ENCODE measurements at regions not wholly inside any gene's neighbourhood (a gene's known extent, or its start where the extent isn't known, plus 50 kb on each side); places are given as distances from the start of the nearest gene placed in this dataset.

GRCh38 chr3:95246413-95246812, 1183.6 kb downstream of the NSUN3 start:
- Histone ChIP-seq H3K4me1 (ENCODE audit: control insufficient read depth, low read length) (no peaks in the 10 kb centered on the region), H3K4me2 (ENCODE audit: low read length) (no peak overlapping the region)

GRCh38 chr3:95254061-95254460, 1191.2 kb downstream of the NSUN3 start:
- no peaks in the 10 kb centered on the region for H3K9me3 ChIP-seq (ENCODE audit: control insufficient read depth, insufficient read depth, low read length)
- H3K27ac ChIP-seq (ENCODE audit: low read depth, low read length), result no peak overlapping the region
- H3K79me2 ChIP-seq (ENCODE audit: control insufficient read depth, low read length), result no peaks in the 10 kb centered on the region
- TF ChIP-seq EZH2phosphoT487 (IDR thresholded peaks at IDR 0.05; ENCODE audit: borderline replicate concordance, low read length), result no peak
- TF ChIP-seq CTCF (IDR thresholded peaks at IDR 0.05; ENCODE audit: low read depth, low read length, poor library complexity, severe bottlenecking), result no peak
- no peaks in the 10 kb centered on the region for H3F3A ChIP-seq (ENCODE audit: control insufficient read depth, insufficient read depth)
- H3K4me3 ChIP-seq (ENCODE audit: low read length), result no peak overlapping the region
- H3K4me1 ChIP-seq (ENCODE audit: control insufficient read depth, low read length), result no peaks in the 10 kb centered on the region
- no peaks in the 10 kb centered on the region for H3K27me3 ChIP-seq (ENCODE audit: control insufficient read depth, low read length)
- no peak overlapping the region for H3K4me2 ChIP-seq (ENCODE audit: low read length)
- H3K9me2 ChIP-seq (replicated peaks; ENCODE audit: control insufficient read depth, low read length), result no peaks in the 10 kb centered on the region
- no peaks in the 10 kb centered on the region for H4K20me1 ChIP-seq (ENCODE audit: control insufficient read depth, insufficient read depth, low read depth, low read length)
- no peaks in the 10 kb centered on the region for H3K36me3 ChIP-seq (ENCODE audit: control insufficient read depth, low read length)

More at GRCh38 chr3:95246413-95246812, 1183.6 kb downstream of the NSUN3 start:
- Histone ChIP-seq H3K27me3 (ENCODE audit: control insufficient read depth, low read length) (no peaks in the 10 kb centered on the region), H3K79me2 (ENCODE audit: control insufficient read depth, low read length) (no peaks in the 10 kb centered on the region), H3K4me3 (ENCODE audit: low read length) (no peak overlapping the region), H3K27ac (ENCODE audit: low read depth, low read length) (no peak overlapping the region), H3K9me3 (ENCODE audit: control insufficient read depth, insufficient read depth, low read length) (no peaks in the 10 kb centered on the region), H3F3A (ENCODE audit: control insufficient read depth, insufficient read depth) (no peaks in the 10 kb centered on the region), H3K9me2 (replicated peaks; ENCODE audit: control insufficient read depth, low read length) (no peaks in the 10 kb centered on the region), H4K20me1 (ENCODE audit: control insufficient read depth, insufficient read depth, low read depth, low read length) (no peaks in the 10 kb centered on the region), H3K36me3 (ENCODE audit: control insufficient read depth, low read length) (no peaks in the 10 kb centered on the region)
- TF ChIP-seq EZH2phosphoT487 (IDR thresholded peaks at IDR 0.05; ENCODE audit: borderline replicate concordance, low read length), result no peak
- no peak for TF ChIP-seq CTCF (IDR thresholded peaks at IDR 0.05; ENCODE audit: low read depth, low read length, poor library complexity, severe bottlenecking)

GRCh38 chr3:95254758-95255157, 1191.9 kb downstream of the NSUN3 start:
- Histone ChIP-seq H3K9me2 (replicated peaks; ENCODE audit: control insufficient read depth, low read length) (no peaks in the 10 kb centered on the region), H3K4me1 (ENCODE audit: control insufficient read depth, low read length) (no peaks in the 10 kb centered on the region), H3K4me3 (ENCODE audit: low read length) (no peak overlapping the region), H3K9me3 (ENCODE audit: control insufficient read depth, insufficient read depth, low read length) (no peaks in the 10 kb centered on the region), H3K79me2 (ENCODE audit: control insufficient read depth, low read length) (no peaks in the 10 kb centered on the region), H3K27ac (ENCODE audit: low read depth, low read length) (no peak overlapping the region), H3K4me2 (ENCODE audit: low read length) (no peak overlapping the region), H3K36me3 (ENCODE audit: control insufficient read depth, low read length) (no peaks in the 10 kb centered on the region), H3K27me3 (ENCODE audit: control insufficient read depth, low read length) (no peaks in the 10 kb centered on the region), H4K20me1 (ENCODE audit: control insufficient read depth, insufficient read depth, low read depth, low read length) (no peaks in the 10 kb centered on the region), H3F3A (ENCODE audit: control insufficient read depth, insufficient read depth) (no peaks in the 10 kb centered on the region)
- no peak for TF ChIP-seq CTCF (IDR thresholded peaks at IDR 0.05; ENCODE audit: low read depth, low read length, poor library complexity, severe bottlenecking)
- TF ChIP-seq EZH2phosphoT487 (IDR thresholded peaks at IDR 0.05; ENCODE audit: borderline replicate concordance, low read length), result no peak

GRCh38 chr3:95265129-95265528, 1202.3 kb downstream of the NSUN3 start:
- Histone ChIP-seq H3K4me1 (ENCODE audit: control insufficient read depth, low read length) (no peaks in the 10 kb centered on the region), H3F3A (ENCODE audit: control insufficient read depth, insufficient read depth) (no peaks in the 10 kb centered on the region), H3K9me2 (replicated peaks; ENCODE audit: control insufficient read depth, low read length) (no peaks in the 10 kb centered on the region), H3K27me3 (ENCODE audit: control insufficient read depth, low read length) (no peaks in the 10 kb centered on the region), H3K27ac (ENCODE audit: low read depth, low read length) (no peak overlapping the region), H3K9me3 (ENCODE audit: control insufficient read depth, insufficient read depth, low read length) (no peaks in the 10 kb centered on the region; the same call in 1 of the 2 replicates), H3K79me2 (ENCODE audit: control insufficient read depth, low read length) (no peaks in the 10 kb centered on the region), H4K20me1 (ENCODE audit: control insufficient read depth, insufficient read depth, low read depth, low read length) (no peaks in the 10 kb centered on the region), H3K4me3 (ENCODE audit: low read length) (no peak overlapping the region), H3K36me3 (ENCODE audit: control insufficient read depth, low read length) (no peaks in the 10 kb centered on the region), H3K4me2 (ENCODE audit: low read length) (no peak overlapping the region)
- TF ChIP-seq EZH2phosphoT487 (IDR thresholded peaks at IDR 0.05; ENCODE audit: borderline replicate concordance, low read length) (no peak), CTCF (IDR thresholded peaks at IDR 0.05; ENCODE audit: low read depth, low read length, poor library complexity, severe bottlenecking) (no peak)

All from DOHH2 (cell line).